NOMO-1 treated with DMSO at 0.1 percent for 48 hours (cell line): ENCODE measurements at regions not wholly inside any gene's neighbourhood (a gene's known extent, or its start where the extent isn't known, plus 50 kb on each side); places are given as distances from the start of the nearest gene placed in this dataset.
A peak's percentile ranks its signal among the peaks of the same experiment; 100 is the strongest.

Experiments used
- DNase-seq: peaks from one replicate; lab custom pipeline; 2025; ENCODE audit not compliant: unreplicated experiment; lab: John Stamatoyannopoulos, UW

DNA sequence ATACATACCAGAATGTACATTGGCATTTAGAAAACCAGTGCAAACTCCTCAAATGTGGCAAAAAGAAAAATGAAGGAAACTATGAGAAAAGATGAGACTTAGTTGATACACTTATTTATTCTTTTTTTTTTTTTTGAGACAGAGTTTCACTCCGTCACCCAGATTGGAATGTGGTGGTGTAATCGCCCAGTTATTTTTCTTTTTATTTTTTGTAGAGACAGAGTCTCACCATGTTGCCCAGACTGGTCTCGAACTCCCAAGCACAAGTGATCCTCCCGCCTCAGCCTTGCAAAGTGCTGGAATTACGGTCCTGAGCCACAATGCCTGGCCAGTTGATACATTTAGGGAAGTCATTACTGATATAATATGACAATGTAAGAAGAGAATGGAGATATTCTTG lies 274.2 kb upstream of the LRATD1 start:
- DNase-seq: no peak

DNA sequence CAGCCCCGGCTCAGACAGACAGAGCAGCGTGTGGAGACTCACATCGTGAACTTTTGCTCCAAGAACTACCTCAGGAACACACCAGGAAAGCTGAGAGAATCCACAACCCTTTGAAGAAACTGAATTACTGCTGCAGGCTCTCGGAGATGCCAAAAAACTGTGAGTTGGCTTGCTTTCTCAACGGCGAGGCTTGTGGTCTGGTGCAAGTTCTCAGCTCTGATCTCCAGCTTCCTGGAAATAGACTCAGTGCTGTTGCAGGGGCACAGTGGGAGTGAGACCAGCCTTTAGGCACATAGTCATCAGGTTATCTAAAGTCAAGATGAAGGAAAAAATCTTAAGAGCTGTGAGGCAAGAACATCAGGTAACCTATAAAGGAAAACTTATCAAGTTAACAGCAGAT lies 273.7 kb upstream of the LRATD1 start:
- no peak for DNase-seq

DNA sequence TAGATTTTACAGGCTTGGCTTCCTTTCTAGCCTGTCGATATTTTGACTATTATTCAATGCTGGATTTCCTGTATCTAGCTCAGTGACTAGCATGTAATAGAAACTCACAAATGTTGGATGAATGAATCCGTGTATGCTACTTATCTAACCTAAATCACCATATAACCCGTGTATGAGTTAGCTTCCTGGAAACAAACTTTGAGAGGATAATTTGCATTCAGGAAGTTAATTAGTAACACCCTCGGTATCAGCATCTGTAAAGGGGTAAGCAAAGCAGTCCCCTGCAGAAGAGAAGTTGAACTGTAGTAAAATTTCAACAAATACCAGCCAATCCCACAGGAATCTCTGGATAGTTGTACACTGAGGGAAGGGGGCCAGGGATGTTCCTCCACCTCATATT lies 269.4 kb upstream of the LRATD1 start:
- no peak for DNase-seq

DNA sequence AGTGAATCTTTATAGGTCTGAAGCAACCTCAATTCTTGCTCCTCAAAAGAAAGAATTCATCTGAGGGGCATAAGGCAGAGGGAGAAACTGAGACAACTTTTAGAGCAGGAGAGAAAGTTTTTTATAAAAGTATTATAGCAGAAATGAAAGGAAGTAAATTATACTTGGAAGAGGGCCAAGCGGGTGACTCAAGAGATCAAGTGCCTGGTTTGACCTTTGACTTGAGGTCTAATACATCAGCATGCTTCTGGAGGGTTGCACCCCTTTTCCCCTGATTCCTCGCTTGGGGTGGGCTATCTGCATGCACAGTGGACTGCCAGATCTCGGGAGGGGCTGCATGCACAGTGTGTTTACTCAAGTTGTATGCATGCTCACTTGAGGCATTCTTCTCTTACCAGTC lies 268.5 kb upstream of the LRATD1 start:
- DNase-seq: no peak

DNA sequence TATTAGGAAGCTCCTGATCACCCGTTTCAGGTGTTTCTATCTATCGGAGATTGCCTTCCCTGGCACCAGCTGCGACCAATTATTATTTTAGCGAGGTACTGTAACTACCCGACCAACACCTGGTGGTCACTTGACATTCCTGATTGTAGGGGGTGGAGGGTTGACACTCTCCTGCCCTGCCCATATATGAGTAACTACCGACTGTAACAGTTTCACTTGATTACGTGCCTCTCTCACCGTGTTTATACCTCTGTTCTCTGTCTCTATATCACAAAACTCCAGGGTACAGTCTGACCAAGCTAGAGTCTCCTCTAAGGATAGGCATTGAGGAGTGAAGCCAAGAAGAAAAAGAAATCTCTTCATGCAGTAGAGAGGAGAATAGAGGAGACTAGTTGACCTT lies 268.0 kb upstream of the LRATD1 start:
- no peak for DNase-seq

DNA sequence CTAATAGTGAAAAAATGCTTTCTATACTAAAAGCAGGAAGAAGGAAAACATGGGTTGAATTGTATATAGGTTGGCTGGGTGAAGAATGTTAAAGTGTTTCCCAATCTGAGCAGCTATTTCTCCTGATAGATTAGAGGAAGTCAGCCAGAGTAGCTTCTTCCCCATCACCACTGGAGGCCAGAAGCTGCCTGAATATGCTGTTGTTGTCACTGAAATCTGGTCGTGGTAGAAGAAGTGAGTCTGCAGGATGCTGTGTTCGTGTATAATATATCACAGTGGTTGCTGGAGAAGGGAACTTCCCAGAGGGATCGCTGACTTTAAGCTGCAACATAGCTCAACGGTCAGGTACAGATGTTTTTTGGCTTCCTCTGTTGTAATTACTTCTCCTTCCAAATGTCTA lies 247.5 kb upstream of the LRATD1 start:
- DNase-seq: peak; percentile 1

DNA sequence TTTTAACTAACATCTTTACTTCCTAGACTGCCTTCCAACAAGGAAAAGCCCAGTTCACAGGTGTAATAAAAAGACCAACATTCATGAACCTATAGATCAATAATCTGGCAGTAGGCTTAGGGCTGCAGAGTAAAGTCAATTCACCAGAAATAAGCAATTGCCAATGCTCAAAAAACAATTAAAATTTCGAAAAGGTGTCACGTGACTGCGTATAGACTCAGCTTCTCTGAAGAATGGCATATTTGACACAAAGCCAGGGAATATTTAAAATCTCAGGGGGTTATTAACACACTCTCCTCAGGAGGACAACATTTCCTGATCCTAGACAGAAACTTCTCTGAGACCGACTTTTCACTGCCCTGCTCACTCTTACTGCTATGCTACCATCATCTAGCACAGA lies 245.2 kb upstream of the LRATD1 start:
- DNase-seq: no peak

DNA sequence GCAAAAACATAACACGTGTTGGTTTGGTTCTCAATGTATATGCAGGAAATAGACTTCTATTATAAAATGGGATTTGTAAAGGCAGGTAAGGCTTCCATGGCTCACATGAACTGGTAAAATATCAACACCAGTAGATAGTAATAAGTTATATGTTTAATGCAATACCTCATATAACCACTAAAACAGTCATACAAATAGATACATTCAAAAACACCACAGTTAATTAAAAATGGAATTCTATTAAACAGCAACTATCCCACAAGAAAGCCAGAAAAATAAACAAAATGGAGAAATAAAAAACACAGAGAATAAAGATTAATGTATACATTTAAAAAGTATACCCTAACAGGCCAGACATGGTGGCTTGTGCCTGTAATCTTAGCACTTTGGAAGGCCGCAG lies 243.8 kb upstream of the LRATD1 start:
- no peak for DNase-seq

DNA sequence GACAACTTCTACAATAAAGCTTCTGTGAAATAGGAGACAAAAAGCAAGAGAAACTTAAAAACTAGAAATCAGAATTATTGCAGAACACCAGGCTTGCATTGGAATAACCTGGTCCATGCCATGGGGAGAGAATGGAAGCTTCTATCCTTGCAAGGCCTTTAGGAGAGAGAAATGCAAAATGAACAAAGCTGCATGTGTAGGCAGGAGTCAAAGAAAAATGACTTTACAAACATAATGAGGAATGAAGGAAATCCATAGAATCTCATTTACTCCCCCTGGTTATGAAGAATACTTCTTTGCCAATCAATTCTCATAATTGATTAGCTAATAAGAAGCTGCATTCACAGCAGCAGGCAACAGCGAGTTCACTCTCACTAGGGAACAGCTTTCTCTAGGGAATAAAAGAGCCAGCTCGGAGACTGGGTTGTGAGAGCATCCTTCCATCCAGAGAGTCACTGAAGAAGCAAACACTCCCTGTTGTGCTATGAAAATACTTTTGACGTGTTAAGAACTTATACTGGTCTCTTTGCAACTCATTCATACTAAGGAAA lies 235.9 kb upstream of the LRATD1 start:
- no peak for DNase-seq

DNA sequence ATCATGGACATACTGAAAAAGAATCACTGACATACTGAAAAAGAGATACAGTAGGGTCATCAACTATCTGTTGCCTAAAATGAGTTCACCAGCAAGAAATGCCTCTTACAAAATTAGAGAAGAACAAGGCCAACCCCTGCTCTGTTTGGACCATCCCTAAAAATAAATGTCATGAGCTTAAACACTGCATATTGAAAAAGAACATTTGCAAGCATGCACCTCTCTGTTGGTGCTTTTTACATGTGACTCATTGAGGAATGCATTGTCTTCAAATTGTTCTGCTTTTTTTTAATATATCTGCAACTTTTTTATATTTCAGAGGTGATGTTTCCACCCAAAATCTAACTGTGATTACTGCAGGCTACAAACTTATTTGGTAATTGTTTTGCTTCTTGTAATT lies 233.9 kb upstream of the LRATD1 start:
- no peak for DNase-seq

DNA sequence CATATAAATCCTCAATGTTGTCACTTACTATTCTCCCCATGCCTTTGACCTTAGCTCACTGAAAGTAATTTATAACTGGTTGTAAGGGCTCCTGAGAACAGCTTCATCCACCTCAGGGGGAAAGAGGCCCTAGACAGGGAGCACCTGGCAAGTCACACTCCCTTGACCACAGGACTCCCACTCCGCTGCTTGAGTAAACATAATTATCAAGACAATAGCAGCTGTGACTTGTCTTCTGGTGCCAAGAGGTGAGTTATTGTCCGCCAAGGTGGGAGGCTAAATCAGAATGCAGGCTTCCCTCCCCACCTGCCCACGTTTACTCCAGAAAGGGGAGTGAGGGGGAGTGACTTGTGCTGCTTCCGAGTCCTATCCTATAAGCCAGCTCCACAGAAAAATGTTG lies 230.6 kb upstream of the LRATD1 start:
- no peak for DNase-seq

DNA sequence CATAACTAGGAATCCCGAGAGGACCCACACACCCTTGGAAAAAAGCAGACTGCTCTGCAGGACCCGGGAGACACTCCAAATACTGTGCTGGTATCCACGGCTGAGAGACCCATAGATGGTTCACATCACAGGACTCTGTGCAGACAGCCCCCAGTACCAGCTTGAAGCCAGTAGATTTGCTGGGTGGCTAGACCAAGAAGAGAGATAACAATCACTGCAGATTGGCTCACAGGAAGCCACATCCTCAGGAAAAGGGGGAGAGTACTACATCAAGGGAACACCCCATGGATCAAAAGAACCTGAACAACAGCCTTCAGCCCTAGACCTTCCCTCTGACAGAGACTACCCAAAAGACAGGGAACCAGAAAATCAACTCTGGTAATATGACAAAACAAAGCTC lies 223.8 kb upstream of the LRATD1 start:
- DNase-seq: no peak

DNA sequence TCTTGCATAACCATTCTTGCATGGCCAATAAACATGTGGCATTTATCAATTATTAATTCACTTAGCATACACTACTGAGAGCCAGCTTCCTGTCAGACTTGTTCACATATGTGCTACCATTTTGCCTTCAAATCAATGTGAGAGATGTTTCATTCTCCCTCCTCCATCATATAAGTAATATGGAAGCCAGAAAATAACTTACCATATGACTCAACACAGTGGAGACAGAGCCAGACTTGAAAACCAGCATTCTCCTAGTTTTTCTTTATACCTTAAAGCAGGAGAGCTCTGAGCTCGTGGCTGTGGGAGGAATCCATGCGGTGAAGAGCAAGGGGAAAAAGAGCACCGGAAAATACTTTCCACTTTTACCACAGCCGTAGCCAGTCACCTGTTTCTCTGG lies 215.0 kb upstream of the LRATD1 start:
- DNase-seq: no peak

DNA sequence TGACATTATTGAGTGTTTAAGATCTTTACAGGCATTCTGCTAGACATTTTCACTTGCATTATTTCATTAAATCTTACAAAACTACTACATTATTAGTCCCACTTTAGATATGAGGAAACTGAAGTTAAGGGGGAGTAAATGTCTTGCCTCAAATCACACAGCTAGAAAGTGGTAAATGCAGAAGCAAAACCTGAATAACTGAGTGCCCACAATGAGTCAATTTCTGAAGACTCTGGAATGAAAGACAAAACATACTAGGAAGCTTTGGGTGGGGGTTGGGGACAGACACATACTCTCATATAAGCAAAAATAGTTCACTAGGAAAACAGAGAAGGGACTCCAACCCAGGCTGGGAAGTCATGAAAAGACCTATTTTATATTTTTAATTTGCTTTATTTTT lies 214.4 kb upstream of the LRATD1 start:
- DNase-seq: no peak

DNA sequence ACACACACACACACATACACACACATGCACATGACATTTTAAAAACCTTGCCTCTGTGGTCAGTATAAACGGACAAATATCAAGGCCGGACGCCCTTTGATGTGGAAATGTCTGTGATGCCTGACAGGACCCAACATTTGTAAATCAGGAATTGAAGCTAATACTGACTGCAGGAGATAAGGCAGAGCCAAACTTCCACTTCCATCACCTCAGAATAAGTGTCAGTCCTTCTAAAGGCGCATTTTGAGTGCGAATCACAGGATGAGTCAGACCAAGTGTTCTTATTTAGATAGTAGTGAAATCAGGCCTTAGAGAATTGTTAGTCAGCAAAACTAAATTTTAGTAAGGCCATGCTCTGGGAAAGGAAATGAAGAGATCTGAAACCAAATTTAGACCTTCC lies 211.7 kb upstream of the LRATD1 start:
- DNase-seq: no peak

DNA sequence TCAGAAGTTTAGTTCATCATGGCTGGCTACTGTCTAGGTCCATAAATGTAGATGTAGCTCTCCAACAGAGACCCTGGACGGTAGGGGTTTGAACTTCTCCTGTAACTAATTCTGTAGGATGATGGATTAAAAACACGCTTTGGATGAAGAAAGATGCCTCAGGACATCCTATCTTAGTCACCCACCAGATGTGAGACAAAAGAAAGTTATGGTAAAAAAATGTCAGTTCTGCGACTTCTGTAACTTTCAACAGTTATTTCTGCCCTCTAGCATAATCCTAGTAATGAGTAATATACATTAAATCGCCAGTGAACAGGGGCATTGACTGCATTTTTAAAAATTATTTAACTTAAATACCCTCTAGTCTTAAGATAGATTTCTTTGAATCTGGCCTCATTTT lies 210.1 kb upstream of the LRATD1 start:
- DNase-seq: no peak

DNA sequence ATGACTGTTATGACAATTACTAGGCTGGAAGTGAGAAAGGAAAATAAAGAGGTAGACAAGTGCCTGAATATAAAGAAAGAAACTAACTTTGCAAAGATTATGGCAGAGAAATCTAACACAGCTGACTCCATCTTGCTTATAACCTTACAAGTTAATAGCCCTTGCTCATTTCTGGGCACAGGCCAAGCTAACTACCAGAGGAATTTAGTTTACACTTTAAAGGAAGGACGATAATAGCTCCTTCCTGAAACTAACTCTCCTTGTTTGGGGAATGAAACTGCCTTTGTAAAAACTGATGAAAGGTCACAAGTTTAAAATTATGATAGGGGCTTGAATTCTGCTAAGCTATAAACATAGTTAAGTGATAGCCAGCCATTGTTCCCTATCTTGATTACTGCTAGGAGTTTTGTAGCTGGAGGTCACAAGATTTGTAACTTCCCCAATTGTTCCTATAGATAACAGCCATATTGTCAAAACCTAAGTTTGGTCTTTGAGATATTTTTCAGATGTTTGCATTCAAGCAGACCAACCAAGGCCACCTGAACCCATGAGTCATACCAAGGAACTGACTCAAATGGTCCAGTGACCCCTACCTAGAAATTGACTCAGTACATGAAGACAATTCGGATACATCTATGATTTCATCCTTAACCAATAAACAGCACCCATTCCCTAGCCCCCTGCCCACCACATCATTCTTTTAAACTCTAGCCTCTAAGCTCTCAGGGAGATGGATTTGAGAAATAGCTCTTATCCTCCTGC lies 209.2 kb upstream of the LRATD1 start:
- DNase-seq: no peak

DNA sequence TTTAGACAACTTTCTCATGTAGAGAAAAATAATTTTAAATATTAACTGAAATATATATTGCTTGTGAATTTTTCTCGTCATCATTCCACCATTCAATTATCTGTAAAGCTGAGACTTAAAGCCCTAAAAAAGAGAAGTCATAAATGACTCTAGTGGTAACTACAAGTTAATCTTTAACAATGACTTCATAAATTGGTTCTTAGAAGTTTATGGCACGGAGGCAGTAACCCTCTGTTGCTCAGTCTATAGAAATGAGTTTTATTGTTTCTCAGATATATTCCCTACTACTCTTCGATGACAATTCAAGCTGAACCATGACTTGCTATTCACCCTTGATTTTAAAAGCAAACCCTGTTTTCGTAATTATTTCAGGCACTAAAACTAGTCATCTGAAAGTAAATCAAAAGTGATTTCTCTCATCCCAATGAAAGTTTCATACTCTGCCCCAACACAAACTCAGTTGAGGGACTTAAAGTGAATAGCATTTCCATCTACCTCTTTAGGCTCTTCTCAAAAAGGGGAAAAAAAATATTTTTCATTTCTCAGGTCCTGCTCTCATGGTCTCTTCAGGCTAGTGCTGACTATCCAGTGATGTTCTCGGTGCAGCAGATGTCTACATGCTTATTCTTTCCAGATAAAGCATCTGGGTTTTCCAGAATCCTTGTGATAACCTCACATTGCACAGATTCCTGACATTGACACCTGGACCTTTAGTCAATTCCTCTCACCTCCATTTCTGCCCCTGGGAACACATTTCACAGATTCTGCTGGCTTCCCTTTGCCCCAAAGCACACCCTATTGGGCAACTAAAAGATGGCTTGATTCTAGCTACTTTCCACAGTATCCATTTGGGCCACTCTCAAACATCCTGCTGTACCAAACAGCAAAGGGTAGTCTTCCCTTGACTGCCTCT lies 207.8 kb upstream of the LRATD1 start:
- no peak for DNase-seq

DNA sequence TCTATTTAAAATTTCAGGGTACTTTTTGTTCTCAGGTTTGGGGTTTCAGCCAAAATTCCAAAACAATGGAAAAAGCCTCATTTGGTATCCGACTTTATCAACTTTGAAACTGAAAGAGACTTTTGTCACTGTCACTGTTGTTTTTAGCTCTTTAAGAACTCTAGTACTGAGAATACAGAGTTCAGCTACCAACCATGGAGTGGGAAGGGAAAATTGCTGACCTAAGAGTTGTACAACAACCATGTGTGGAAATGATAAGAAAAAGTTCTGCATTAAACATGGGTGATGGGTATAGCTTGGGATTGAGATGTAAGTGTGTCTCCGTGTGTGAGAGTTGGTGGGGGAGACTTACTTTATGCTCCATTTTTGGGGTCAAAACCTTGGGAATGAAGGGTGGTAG lies 206.6 kb upstream of the LRATD1 start:
- DNase-seq: no peak

DNA sequence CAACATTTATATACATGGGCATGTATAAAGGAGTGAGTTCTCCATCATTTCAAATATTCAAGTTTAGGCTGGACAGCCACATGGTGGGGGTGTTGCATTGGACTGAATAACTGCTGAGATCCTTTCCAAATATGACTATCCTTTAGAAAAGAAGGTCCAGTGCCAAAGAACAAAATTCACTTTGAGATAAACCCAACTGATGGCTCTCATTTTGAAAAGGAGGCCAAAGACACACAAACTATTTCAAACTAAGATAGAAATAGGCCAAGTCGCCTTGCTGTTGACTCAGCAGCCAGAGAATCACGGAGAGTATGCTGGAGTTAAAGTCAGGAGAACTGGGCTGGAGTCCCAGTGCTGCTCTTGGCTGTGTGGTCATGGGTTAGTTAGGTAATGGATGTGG lies 204.5 kb upstream of the LRATD1 start:
- DNase-seq: no peak

DNA sequence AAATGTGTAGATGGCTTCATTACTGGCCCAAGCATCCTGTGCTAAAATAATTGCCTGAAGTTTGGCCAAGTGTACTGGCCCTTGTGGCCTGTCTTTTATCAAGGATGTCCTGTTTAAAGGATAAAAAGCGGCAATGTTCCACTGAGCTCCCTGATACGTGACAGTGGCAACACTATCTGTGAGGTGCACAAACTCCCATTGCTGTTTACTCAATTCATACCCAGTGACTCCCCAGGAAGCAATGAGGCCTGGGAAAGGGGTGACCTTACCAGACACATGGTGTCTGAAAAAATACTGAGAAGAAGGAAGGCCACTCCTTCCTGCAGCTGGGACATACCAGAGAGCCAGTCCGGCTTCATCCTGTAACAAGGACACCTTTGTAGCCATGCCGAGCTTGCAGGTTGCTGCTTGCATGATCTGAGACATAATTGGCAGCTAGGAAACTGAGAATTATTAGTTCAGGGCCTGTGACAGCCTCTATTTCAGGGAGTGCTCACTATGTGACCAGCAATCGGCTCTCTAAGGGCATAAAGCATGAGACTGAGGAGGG lies 198.5 kb upstream of the LRATD1 start:
- DNase-seq: no peak

DNA sequence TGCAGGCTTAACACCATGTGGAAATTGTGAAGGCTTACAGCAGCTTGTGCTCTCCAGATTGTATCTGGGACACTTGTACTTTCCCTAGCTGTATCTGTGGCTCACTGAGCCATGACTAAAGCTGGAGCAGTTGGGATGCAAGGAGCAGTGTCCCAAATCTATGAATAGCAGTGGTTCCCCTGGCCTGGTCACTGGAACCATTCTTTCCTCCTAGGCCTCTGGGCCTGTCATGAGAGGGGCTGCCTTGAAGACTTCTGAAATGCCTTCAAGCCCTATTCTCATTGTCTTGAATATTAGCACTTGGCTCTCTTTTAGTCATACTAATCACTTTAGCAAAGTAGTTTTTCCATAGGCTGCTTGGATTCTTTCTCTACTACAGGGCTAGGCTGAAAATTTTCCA lies 186.8 kb upstream of the LRATD1 start:
- DNase-seq: no peak
